A673 (cell line): ENCODE measurements at regions not wholly inside any gene's neighbourhood (a gene's known extent, or its start where the extent isn't known, plus 50 kb on each side); places are given as distances from the start of the nearest gene placed in this dataset.

Experiments
- BruUV-seq: library from RNA; stranded (reverse); fragments of 400-500 nt; replicated peaks from 2 replicates; lab custom pipeline; 2021; lab: Mats Ljungman, UMichigan
- CTCF ChIA-PET: fragments of 300-600 bp; sonication (Branson Sonifier 250); formaldehyde crosslinking; loops from one replicate; lab custom pipeline; 2022; ENCODE audit warnings: antibody characterized with exemption; lab: Charles Lee
- POLR2A ChIA-PET: fragments of 300-600 bp; sonication (Branson Sonifier 250); formaldehyde crosslinking; loops from one replicate; lab custom pipeline; 2022; ENCODE audit warnings: antibody characterized with exemption; ENCODE audit not compliant: low non-redundant PET; lab: Charles Lee
- DNase-seq: peaks from one replicate; pipeline ENCODE4 v3.0.0-alpha.2; 2015; ENCODE audit warnings: low spot score
- H3K27ac ChIP-seq: fragments of 200-600 bp; sonication (generic); 2 replicates; pipeline ENCODE4 v1.5.1; 2016; ENCODE audit warnings: mixed run types, low read depth, mild to moderate bottlenecking, mixed read lengths, antibody characterized with exemption, low read length; ENCODE audit not compliant: poor library complexity, severe bottlenecking
- H3K27me3 ChIP-seq: fragments of 200-600 bp; sonication (generic); replicated peaks from 2 replicates; pipeline ENCODE4 v1.6.1; 2017; ENCODE audit warnings: mixed run types, low read depth, mild to moderate bottlenecking, mixed read lengths, antibody characterized with exemption, low read length; ENCODE audit not compliant: insufficient read depth, poor library complexity
- H3K36me3 ChIP-seq: fragments of 200-600 bp; sonication (generic); 2 replicates; pipeline ENCODE4 v1.6.1; 2016; ENCODE audit warnings: mixed run types, mild to moderate bottlenecking, mixed read lengths, antibody characterized with exemption, low read length; ENCODE audit not compliant: insufficient read depth, poor library complexity, severe bottlenecking
- H3K4me1 ChIP-seq: fragments of 200-600 bp; sonication (generic); 2 replicates; pipeline ENCODE4 v1.6.1; 2017; ENCODE audit warnings: mixed run types, mild to moderate bottlenecking, mixed read lengths, antibody characterized with exemption, low read length; ENCODE audit not compliant: insufficient read depth, poor library complexity, severe bottlenecking
- H3K4me3 ChIP-seq: fragments of 200-600 bp; sonication (generic); 2 replicates; pipeline ENCODE4 v1.5.1; 2016; ENCODE audit warnings: low read depth, mixed run types, mild to moderate bottlenecking, mixed read lengths, low read length; ENCODE audit not compliant: poor library complexity, severe bottlenecking
- H3K9me3 ChIP-seq: fragments of 200-600 bp; sonication (generic); 2 replicates; pipeline ENCODE4 v1.6.1; 2016; ENCODE audit warnings: mixed run types, low read depth, mild to moderate bottlenecking, mixed read lengths, antibody characterized with exemption, low read length; ENCODE audit not compliant: poor library complexity, severe bottlenecking
- EZH2 ChIP-seq: fragments of 200-600 bp; sonication (generic); IDR thresholded peaks from 2 replicates; pipeline ENCODE4 v1.6.1; 2017; ENCODE audit warnings: borderline replicate concordance, low read depth, mild to moderate bottlenecking, mixed read lengths, antibody characterized with exemption, low read length; ENCODE audit not compliant: poor library complexity, severe bottlenecking
- intact Hi-C: fragments of 100-400 bp; cut with micrococcal nuclease; formaldehyde crosslinking; loops from one replicate; pipeline ENCODE4 v1.10.0; 2022; ENCODE audit not compliant: unreplicated experiment
- TF ChIP-seq, protein P1 (sequence below): fragments of 300-800, 200-600 bp; sonication (generic); conservative IDR thresholded peaks from 2 replicates; pipeline ENCODE4 v1.5.1; 2017; ENCODE audit warnings: low read depth, mild to moderate bottlenecking, antibody characterized with exemption, low read length, moderate library complexity, mixed read lengths

DNA sequence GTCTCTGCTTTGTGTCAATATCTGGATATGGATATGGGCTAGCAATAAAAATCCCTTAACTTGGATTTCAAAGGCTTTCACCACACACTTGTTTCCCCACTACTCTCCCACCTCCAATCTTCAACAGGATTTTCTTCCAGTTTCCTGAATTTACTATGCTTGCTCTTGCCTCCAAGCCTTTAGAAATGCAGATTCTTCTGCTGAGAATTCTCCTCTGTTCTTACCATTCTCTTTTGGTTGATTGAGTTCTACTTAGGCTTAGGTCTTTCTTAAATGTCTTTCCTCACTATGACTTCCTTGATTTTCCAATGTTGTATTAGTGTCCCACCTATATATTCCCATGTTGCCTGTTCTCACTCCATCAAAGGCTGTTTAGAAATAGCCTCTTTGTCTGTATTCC is 1502.4 kb upstream of the TENM4 start:
- DNase-seq: no peak
- Histone ChIP-seq H3K4me3 (no peak overlapping the region), H3K9me3 (no peaks in the 10 kb centered on the region), H3K4me1 (no peaks in the 10 kb centered on the region), H3K36me3 (no peaks in the 10 kb centered on the region), H3K27me3 (no peaks in the 10 kb centered on the region), H3K27ac (no peak overlapping the region)
- no TSS peak for BruUV-seq
- TF ChIP-seq, protein P1, sequence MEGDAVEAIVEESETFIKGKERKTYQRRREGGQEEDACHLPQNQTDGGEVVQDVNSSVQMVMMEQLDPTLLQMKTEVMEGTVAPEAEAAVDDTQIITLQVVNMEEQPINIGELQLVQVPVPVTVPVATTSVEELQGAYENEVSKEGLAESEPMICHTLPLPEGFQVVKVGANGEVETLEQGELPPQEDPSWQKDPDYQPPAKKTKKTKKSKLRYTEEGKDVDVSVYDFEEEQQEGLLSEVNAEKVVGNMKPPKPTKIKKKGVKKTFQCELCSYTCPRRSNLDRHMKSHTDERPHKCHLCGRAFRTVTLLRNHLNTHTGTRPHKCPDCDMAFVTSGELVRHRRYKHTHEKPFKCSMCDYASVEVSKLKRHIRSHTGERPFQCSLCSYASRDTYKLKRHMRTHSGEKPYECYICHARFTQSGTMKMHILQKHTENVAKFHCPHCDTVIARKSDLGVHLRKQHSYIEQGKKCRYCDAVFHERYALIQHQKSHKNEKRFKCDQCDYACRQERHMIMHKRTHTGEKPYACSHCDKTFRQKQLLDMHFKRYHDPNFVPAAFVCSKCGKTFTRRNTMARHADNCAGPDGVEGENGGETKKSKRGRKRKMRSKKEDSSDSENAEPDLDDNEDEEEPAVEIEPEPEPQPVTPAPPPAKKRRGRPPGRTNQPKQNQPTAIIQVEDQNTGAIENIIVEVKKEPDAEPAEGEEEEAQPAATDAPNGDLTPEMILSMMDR: no peak
- TF ChIP-seq EZH2: no peak
- ChIA-PET POLR2A (no interaction called here), CTCF (no interaction called here)
- intact Hi-C loops: no loop called here

DNA sequence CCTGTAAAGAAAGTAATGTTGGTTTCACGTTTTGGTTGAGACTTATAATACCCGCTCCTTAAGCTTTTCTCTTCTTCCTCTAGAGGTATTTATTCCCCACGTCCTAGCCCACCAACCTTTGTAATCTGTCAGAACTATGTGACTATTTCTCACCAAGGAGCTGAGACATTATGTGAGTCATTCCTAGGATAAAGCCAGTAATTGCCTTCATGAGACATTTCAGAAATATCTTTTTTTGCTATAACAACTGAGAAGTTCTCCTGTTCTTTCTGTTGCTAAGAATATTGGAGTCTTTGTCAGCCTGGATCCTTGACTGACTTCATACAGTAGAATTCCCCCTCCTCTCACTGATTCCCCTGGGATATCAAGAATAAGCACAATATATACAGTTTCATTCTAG is 1497.0 kb upstream of the TENM4 start:
- CTCF ChIA-PET: no interaction called here
- BruUV-seq: no TSS peak

DNA sequence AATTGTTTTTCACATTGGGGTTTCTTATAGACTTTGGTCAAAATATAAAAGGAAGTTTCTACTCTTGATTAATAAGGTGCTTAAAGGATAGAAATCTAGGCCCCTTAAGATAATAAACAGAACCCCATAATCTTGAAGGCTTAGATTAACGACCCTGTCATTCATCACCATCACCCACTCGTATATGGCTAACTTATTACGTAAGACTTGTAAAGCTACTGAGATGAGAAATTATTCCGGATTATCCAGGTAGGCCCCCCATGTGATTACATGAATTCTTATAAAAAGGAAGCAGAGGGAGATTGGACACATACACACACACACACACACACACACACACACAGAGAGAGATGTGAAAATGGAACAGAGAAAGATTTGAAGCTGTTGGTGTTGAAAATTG is 1489.2 kb upstream of the TENM4 start:
- TF ChIP-seq EZH2: no peak
- TF ChIP-seq, protein P1: no peak
- Histone ChIP-seq H3K9me3 (no peaks in the 10 kb centered on the region), H3K27ac (no peak overlapping the region), H3K36me3 (no peaks in the 10 kb centered on the region), H3K4me1 (no peaks in the 10 kb centered on the region), H3K4me3 (no peak overlapping the region), H3K27me3 (no peaks in the 10 kb centered on the region)
- no peak for DNase-seq
- CTCF ChIA-PET: no interaction called here
- no TSS peak for BruUV-seq
- intact Hi-C loops: no loop called here
- POLR2A ChIA-PET: interaction anchor here (0.6 kb wide), 1 partner anchor 38 kb away, joined by 5 read pairs; no protein-coding TSS in a partner anchor

More for the DNA sequence above, 1497.0 kb upstream of the TENM4 start:
- TF ChIP-seq, protein P1: no peak
- TF ChIP-seq EZH2: no peak
- H3K27ac ChIP-seq: no peak overlapping the region
- POLR2A ChIA-PET: no interaction called here
- no peaks in the 10 kb centered on the region for H3K4me1 ChIP-seq
- no peak overlapping the region for H3K4me3 ChIP-seq
- no peaks in the 10 kb centered on the region for H3K36me3 ChIP-seq
- no peaks in the 10 kb centered on the region for H3K9me3 ChIP-seq
- intact Hi-C loops: no loop called here
- H3K27me3 ChIP-seq: no peaks in the 10 kb centered on the region
- DNase-seq: peak; percentile 12
